GM18511 (cell line): ENCODE measurements at regions not wholly inside any gene's neighbourhood (a gene's known extent, or its start where the extent isn't known, plus 50 kb on each side); places are given as distances from the start of the nearest gene placed in this dataset.

Experiments
- ATAC-seq: cut with Tn5 transposase; IDR thresholded peaks from one replicate; pipeline ENCODE4 v1.9.1; 2021; ENCODE audit warnings: mild to moderate bottlenecking, moderate library complexity; ENCODE audit not compliant: unreplicated experiment

- ATAC-seq = no peak
Observed at GRCh38 chr22:47394504-47395440, 632.3 kb downstream of the TBC1D22A start.

- no peak for ATAC-seq
Observed at GRCh38 chr22:47393191-47393590, 630.7 kb downstream of the TBC1D22A start.

GRCh38 chr22:47392729-47393128, 630.3 kb downstream of the TBC1D22A start:
- no peak for ATAC-seq

- no peak for ATAC-seq
Observed at GRCh38 chr22:47392054-47392347, 629.6 kb downstream of the TBC1D22A start.

- ATAC-seq = no peak
Observed at GRCh38 chr22:47391169-47392053, 629.0 kb downstream of the TBC1D22A start.

GRCh38 chr22:47390026-47390970, 627.8 kb downstream of the TBC1D22A start:
- no peak for ATAC-seq

- ATAC-seq = no peak
Observed at GRCh38 chr22:47389201-47389600, 626.8 kb downstream of the TBC1D22A start.

GRCh38 chr22:47388778-47389177, 626.3 kb downstream of the TBC1D22A start:
- ATAC-seq = no peak

GRCh38 chr22:47388331-47388730, 625.9 kb downstream of the TBC1D22A start:
- no peak for ATAC-seq

- no peak for ATAC-seq
Observed at GRCh38 chr22:47386812-47387510, 624.5 kb downstream of the TBC1D22A start.

- ATAC-seq = no peak
Observed at GRCh38 chr22:47384977-47385376, 622.5 kb downstream of the TBC1D22A start.

- no peak for ATAC-seq
Observed at GRCh38 chr22:47382164-47382890, 619.9 kb downstream of the TBC1D22A start.

GRCh38 chr22:47381240-47381639, 618.8 kb downstream of the TBC1D22A start:
- no peak for ATAC-seq

GRCh38 chr22:47380692-47381091, 618.2 kb downstream of the TBC1D22A start:
- no peak for ATAC-seq

GRCh38 chr22:47379037-47379436, 616.6 kb downstream of the TBC1D22A start:
- no peak for ATAC-seq

GRCh38 chr22:47377926-47378560, 615.6 kb downstream of the TBC1D22A start:
- no peak for ATAC-seq

GRCh38 chr22:47376901-47377505, 614.6 kb downstream of the TBC1D22A start:
- ATAC-seq = no peak

- ATAC-seq = no peak
Observed at GRCh38 chr22:47376322-47376700, 613.9 kb downstream of the TBC1D22A start.
